ENCODE measurements at regions not wholly inside any gene's neighbourhood (a gene's known extent, or its start where the extent isn't known, plus 50 kb on each side); places are given as distances from the start of the nearest gene placed in this dataset.
"Not testable (repeated sequence)": the region's sequence is repeated elsewhere in the genome, so short reads cannot be mapped to it uniquely, and the experiment has no call there.

- no peak for DNase-seq
Observed at GRCh38 chr6:121944354-121944753, 455.1 kb upstream of the HSF2 start.

DNA sequence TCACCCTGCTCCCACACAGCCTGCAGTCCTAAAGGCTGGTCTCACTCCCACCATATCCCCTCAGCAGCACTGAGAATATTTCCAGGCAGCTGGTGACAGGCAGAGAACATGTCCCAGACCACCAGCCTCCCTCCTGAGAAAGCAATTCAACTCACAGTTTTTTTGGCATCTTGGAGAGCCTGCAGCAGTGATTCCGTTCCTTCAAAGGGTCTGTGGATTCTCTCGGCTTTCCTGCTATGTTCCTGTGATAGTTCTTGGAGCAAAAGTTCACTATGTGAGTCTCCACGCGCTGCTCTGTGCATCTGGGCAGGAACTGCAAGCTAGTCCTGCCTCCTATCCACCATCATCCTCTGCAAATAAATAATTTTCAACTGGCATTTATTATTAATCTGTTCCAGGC is 448.3 kb upstream of the HSF2 start:
- no peak for DNase-seq

- no peak for DNase-seq
Observed at GRCh38 chr6:121951918-121952379, 447.5 kb upstream of the HSF2 start.

DNA sequence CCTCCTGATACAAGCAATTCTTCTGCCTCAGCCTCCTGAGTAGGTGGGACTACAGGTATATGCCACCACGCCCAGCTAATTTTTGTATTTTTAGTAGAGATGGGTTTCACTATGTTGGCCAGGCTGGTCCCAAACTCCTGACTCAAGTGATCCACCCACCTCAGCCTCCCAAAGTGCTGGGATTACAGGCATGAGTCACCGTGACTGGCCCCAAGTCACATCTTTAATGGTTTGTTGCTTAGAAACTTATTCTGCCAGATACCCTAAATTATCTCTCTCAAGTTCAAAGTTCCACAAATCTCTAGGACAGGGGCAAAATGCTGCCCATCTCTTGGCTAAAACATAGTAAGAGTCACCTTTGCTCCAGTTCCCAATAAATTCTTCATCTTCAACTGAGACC is 444.1 kb upstream of the HSF2 start:
- DNase-seq, result not testable (repeated sequence)

GRCh38 chr6:121956782-121957181 is 442.7 kb upstream of the HSF2 start:
- no peak for DNase-seq

- DNase-seq, result no peak
Observed at GRCh38 chr6:121959501-121959900, 440.0 kb upstream of the HSF2 start.

DNA sequence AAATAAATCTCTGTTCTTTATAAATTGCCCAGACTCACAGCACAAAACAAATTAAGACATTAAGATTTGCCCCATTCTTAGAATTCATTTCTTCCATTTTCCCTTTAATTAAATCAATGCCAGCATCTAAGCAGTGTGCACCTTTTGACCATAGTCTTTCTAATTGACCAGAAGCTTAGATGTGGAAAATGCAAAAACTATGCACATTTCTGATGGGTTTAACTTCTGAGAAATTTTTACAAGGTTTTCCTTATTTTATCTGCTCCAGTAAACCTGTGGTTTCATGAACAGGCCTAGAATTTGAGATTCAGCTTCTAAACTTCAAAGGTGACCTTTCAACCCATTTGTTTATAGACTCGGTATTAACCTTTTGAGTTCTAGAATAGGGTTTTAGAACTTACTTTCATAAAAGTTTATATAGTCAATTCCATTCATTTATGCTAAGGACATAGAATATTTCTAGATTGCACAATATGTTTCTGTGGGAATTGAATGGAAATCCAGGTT is 437.8 kb upstream of the HSF2 start:
- no peak for DNase-seq

- DNase-seq, result no peak
Observed at GRCh38 chr6:121963826-121964225, 435.6 kb upstream of the HSF2 start.

GRCh38 chr6:121965739-121966138 is 433.7 kb upstream of the HSF2 start:
- no peak for DNase-seq

DNA sequence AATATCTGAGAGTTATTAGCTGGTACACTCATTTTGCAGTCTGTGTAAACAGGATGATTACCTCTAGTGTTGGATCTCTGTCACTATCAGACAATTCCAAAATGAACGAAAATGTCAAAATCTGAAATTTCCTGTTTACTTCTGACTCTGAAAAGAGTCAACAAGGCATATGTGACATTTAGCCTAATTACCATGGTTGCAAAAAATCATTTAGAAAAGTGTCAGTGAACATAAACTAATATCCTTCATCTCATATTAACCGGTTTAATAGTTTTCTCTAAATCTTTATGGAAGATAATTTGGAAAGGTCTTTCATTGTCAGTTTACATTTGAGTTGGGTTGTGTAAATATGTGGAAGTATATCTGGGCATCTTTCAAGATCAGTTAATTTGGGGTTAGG is 431.8 kb upstream of the HSF2 start:
- no peak for DNase-seq

DNA sequence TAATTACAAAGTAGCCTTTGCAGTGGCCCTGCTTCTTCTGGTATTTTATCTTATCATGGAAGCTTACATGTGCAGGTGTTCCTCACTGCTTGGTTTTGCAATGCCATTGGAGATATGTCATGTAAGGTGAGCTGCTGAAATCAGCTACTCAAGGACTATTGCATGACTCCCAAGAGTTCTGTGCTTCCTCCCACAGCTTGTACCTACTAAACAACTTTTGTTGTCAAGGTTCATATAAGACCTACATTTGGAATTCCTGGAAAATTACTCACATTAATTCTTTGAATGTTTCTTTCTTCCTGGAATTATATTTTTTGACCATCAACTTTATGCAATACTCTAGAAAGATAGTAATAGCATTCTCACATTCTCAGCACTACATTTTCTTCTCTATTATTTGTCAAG is 427.5 kb upstream of the HSF2 start:
- no peak for DNase-seq

DNA sequence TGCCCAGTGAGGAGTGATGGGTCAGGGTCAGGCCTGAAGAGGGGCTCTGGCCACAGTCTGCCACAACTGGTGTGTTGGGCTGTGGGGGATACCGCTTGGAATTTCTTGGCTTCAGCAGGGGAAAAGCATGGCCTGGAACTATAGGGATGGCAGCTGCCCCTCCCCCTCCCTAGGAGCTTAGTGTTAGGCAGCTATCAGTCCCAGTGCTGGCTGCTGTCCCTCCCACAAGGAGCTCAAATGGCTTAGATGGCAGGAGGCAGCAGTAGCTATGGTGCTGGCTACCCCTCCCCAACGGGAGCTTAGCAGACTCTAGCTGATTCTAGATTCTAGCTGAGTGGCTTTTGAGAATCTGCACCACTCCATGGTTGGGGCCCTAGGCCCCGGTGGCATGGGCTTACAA is 414.5 kb upstream of the HSF2 start:
- DNase-seq, result no peak

GRCh38 chr6:121993362-121993761 is 406.1 kb upstream of the HSF2 start:
- DNase-seq, result no peak

- DNase-seq, result no peak
Observed at GRCh38 chr6:121994919-121995318, 404.5 kb upstream of the HSF2 start.

DNA sequence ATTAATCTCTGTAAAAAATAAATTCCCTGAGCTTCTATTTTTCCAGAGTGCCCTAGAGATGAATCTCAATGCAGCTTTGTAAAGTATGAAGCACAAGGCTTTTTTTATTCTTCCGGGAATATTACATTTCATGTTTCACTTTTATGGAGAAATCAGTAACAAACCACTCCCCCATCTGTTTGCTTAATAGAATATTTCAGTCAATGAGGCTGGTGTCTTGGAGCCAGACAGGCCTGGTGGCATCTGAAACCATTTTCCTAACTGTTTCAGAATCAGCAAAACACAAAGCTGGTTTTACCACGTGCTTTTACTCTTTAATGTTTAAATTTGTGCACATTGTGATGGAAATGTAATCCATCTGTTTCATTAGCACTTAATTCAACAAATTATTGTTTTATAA is 400.8 kb upstream of the HSF2 start:
- DNase-seq, result no peak

GRCh38 chr6:121999456-122000065 is 399.9 kb upstream of the HSF2 start:
- DNase-seq, result no peak

DNA sequence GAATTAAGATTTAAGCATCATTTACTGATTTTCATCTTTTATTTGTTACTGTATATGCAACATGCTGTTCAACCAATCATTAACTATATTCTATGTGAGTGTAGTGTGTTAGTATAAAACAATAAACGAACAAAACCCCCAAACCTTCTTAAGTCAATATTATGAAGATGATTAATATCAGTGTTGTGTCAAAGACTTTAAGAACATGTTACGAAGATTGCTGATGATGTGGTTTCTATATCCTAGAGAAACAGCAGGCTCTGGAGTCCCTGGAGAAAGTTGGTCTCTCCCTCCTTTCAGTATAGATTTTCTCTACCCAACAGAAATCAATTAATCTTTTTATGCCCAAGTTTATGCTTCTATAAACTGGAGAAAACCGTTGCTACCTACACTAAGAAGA is 393.8 kb upstream of the HSF2 start:
- DNase-seq, result no peak

DNA sequence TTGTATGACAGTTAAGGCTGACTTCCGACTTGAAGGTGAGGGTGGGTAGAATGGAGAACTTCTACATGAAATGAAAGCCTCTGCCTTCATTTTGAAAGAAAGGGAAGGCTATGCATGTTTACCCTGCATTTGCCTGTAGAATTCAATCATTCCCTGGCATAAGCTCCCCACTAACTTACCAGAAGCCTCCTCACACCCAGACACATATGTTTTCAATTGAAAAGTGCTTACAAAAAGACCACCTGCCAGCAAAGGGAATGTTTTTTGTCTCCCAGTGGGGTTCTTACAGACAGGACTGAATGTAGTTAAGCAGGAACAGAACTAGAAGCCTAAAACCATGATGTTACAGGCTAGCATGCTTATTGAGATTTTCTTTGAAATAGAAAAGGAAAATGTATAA is 392.1 kb upstream of the HSF2 start:
- no peak for DNase-seq

DNA sequence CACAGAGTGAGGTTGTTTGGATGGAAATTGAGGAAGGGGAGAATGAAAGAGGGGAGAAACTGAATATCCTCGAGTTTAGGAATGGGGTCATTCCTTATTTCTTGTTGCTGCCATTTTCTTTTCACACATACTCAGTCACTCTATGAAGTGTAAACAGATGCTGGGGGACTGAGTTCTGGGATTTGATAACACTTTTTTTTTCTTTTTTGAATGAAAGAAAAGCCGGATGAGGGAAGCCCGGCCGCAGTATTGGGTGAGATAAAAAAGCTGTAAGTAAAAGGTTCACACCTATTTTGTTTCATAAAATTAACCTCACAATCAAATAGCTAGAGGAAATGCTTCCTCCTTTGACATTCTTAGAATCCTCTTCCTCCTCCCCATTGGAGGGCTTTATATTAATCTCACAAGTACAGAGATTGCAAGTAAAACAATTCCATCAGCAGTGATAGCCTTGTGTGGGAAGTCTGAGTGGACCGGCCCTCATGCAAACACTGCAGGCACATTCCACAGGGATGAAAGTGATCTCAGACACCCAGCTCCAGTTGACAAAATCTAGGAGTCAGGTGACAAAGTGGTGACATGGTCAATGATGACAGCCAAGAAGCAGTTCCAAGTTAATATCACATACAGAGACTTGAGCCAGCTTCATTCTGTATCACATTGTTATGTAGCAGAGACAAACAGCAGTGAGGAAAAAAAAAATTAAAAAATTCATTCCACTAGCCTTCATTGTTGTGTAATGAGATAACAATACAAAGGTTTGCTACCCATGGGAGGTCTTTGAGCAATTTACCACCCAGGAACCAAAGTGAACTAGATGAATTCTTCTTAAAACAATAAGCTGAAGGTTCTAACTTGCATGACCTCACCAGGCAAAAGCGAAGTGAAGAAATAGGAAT is 391.1 kb upstream of the HSF2 start:
- no peak for DNase-seq

GRCh38 chr6:122009000-122009350 is 390.5 kb upstream of the HSF2 start:
- no peak for DNase-seq

GRCh38 chr6:122012578-122012977 is 386.9 kb upstream of the HSF2 start:
- no peak for DNase-seq

- no peak for DNase-seq
Observed at GRCh38 chr6:122014961-122015360, 384.5 kb upstream of the HSF2 start.

- no peak for DNase-seq
Observed at GRCh38 chr6:122020588-122021264, 378.7 kb upstream of the HSF2 start.

DNA sequence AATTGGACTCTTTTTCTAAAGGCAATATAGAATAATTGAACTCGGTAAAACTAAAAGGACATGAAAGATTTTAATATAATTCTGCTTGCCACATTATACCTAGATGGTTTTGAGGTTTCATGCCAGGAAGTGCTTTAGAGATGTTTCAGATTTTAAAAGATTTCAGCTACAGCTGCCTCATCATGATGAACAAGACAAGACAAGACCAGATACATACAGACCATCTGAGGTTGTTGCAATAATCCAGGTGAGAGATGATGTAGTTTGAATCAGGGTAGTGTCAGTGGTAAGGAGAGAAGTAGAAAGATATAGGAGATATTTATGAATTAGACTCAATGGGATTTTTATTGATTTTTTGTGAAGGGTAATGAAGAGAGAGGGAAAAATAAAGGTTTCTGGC is 374.3 kb upstream of the HSF2 start:
- no peak for DNase-seq

All from NCI-H524 treated with DMSO at 0.1 percent for 48 hours (cell line).